ENCODE measurements at regions not wholly inside any gene's neighbourhood (a gene's known extent, or its start where the extent isn't known, plus 50 kb on each side); places are given as distances from the start of the nearest gene placed in this dataset.
"Not testable (repeated sequence)": the region's sequence is repeated elsewhere in the genome, so short reads cannot be mapped to it uniquely, and the experiment has no call there.

- Mint-ChIP-seq H3K4me3 (no peak overlapping the region), H3K27me3 (peaks cover 7% of the 10 kb centered on the region), H3K4me1 (no peaks in the 10 kb centered on the region), H3K9me3 (peaks cover 0 to 7% of the 10 kb centered on the region in 2 donors), H3K27ac (no peak overlapping the region)
- ATAC-seq (no peak), DNase-seq (no peak)
These were observed 88.0 kb upstream of the ELMO1 start for GRCh38 chr7:37536706-37537105.

DNA sequence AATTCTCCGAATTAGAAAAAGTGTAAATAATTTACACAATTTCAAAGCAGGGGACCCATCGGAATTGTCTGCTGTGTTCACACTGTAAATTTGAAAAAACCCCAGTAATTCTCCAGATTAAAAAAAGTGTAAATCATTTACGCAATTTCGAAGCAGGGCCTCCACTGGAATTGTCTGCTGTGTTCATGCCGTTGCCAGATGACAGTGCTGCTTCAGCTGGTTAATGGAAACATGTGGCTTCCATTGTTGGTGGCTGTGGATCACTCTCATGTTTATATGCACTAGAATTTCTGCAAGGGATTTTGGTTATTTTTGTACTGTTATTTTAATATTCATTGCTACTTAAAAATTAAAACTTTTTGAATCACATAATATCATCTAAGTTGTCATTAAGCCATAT, 88.8 kb upstream of the ELMO1 start:
- Mint-ChIP-seq H3K27me3 (peaks cover 7% of the 10 kb centered on the region), H3K9me3 (peaks cover 0 to 7% of the 10 kb centered on the region in 2 donors), H3K4me3 (no peak overlapping the region), H3K27ac (no peak overlapping the region), H3K4me1 (no peaks in the 10 kb centered on the region)
- no peak for DNase-seq
- no peak for ATAC-seq

- ATAC-seq = no peak
These were observed 90.3 kb upstream of the ELMO1 start for GRCh38 chr7:37538945-37539344.

GRCh38 chr7:37540917-37541316, 92.3 kb upstream of the ELMO1 start:
- Mint-ChIP-seq H3K4me3 (no peak overlapping the region), H3K27me3 (peaks cover 7% of the 10 kb centered on the region), H3K4me1 (no peaks in the 10 kb centered on the region), H3K9me3 (no peaks in the 10 kb centered on the region), H3K27ac (no peak overlapping the region)
- no peak for ATAC-seq
- no peak for DNase-seq

More at GRCh38 chr7:37538945-37539344, 90.3 kb upstream of the ELMO1 start:
- Mint-ChIP-seq H3K27ac (no peak overlapping the region), H3K4me1 (no peaks in the 10 kb centered on the region), H3K9me3 (no peaks in the 10 kb centered on the region), H3K27me3 (no peaks in the 10 kb centered on the region), H3K4me3 (no peak overlapping the region)
- DNase-seq = no peak

GRCh38 chr7:37541810-37542443, 93.3 kb upstream of the ELMO1 start:
- no peaks in the 10 kb centered on the region for H3K4me1 Mint-ChIP-seq
- H3K4me3 Mint-ChIP-seq = no peak overlapping the region
- ATAC-seq (no peak), DNase-seq (no peak)
- H3K27me3 Mint-ChIP-seq = peaks cover 7% of the 10 kb centered on the region
- no peak overlapping the region for H3K27ac Mint-ChIP-seq
- no peaks in the 10 kb centered on the region for H3K9me3 Mint-ChIP-seq

DNA sequence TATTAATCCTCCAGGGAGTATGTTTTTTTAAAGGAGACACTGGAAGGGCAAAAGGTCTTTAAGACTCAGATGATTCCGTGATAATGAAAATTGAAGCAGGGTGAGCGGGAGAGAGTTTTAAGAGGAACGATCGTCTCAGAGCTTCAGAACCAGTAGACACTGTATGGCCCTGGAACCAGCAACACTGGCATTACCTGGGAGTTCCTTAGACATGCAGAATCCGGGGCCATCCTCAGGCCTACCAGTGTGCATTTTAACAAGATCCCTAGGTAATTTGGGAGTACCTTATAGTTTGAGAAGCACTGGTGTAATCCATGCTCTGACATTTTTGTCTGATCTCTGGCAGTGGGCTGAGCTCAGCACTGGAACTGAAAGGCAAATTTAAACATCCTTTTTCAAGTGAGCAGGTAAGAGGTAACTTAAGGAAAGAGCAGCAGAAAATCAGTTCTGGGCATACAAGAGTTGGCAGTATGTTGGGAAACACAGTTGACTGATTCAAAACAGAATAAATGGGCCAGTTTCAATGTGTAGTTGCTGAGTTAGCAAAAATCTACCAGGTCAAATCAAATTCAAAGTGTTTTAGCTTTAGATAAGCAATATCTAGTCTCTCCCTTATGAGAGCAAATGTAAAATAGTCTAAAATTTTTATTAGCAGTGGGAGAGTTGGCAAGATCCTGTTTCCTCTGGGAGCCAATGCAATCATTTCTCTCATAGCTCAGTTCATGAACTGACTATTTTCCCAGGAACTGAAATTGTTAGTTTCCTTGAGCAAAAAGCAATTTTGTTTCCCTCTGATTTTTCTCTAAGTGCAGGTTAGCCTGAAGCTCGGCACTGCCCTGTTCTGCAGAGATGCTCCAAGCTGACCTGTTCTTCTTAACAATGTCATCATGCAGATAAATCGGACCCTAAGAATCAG, 97.2 kb upstream of the ELMO1 start:
- no peak for ATAC-seq
- Mint-ChIP-seq H3K4me3 (no peak overlapping the region), H3K27me3 (peaks cover 7% of the 10 kb centered on the region), H3K9me3 (no peaks in the 10 kb centered on the region), H3K4me1 (no peaks in the 10 kb centered on the region), H3K27ac (no peak overlapping the region)
- DNase-seq = no peak

DNA sequence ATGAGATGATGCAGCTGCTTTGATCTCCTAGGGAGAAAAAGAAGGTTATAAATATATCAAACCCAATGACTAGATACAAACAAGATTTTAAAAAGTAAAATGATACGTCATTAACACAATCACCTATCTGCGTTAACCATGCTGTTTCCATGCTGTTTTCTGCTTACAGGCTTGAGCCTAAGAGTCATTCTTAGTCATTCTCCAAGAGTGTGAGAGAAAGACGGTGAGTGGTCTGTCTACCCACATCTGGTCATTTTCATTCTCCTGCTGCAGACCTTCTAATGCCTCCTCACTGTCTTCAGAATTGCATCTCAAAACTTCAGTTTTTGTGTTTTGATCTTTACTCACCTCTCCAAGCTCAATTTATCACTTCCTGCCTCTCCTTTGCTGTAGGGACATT, 98.0 kb upstream of the ELMO1 start:
- Mint-ChIP-seq H3K4me1 (no peaks in the 10 kb centered on the region), H3K9me3 (no peaks in the 10 kb centered on the region), H3K4me3 (no peak overlapping the region), H3K27me3 (peaks cover 15% of the 10 kb centered on the region), H3K27ac (no peak overlapping the region)
- ATAC-seq (no peak), DNase-seq (no peak)

GRCh38 chr7:37549076-37549931, 100.6 kb upstream of the ELMO1 start:
- Mint-ChIP-seq H3K4me1 (no peaks in the 10 kb centered on the region), H3K27ac (no peak overlapping the region), H3K27me3 (peaks cover 25% of the 10 kb centered on the region), H3K9me3 (no peaks in the 10 kb centered on the region), H3K4me3 (no peak overlapping the region)
- no peak for ATAC-seq
- no peak for DNase-seq

GRCh38 chr7:37550426-37550825, 101.8 kb upstream of the ELMO1 start:
- no peaks in the 10 kb centered on the region for H3K9me3 Mint-ChIP-seq
- peaks cover 22% of the 10 kb centered on the region for H3K27me3 Mint-ChIP-seq
- H3K4me1 Mint-ChIP-seq = no peaks in the 10 kb centered on the region
- no peak overlapping the region for H3K4me3 Mint-ChIP-seq
- DNase-seq = no peak
- no peak for ATAC-seq
- no peak overlapping the region for H3K27ac Mint-ChIP-seq

DNA sequence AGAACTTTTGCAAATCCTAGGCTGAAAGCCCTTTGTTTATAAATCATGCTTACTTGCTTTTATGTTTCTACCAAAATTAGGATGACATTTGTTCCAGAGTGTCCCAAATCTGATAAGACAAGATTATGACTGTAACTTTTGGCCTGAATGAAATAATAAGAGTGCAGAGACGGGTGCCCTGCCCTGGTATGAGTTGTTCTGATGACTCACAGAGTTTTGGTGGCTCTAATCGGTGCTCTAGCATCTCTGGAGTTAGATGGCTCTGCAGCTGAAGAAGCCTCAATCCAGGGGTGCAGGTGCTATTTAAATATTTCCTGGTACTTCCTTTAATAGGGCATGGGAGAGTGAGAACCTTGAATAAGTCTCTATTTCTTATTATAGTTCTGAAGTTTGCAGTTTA, 102.2 kb upstream of the ELMO1 start:
- no peak for ATAC-seq
- Mint-ChIP-seq H3K27ac (no peak overlapping the region), H3K4me1 (no peaks in the 10 kb centered on the region), H3K9me3 (no peaks in the 10 kb centered on the region), H3K4me3 (no peak overlapping the region), H3K27me3 (peaks cover 18% of the 10 kb centered on the region)
- DNase-seq = no peak

DNA sequence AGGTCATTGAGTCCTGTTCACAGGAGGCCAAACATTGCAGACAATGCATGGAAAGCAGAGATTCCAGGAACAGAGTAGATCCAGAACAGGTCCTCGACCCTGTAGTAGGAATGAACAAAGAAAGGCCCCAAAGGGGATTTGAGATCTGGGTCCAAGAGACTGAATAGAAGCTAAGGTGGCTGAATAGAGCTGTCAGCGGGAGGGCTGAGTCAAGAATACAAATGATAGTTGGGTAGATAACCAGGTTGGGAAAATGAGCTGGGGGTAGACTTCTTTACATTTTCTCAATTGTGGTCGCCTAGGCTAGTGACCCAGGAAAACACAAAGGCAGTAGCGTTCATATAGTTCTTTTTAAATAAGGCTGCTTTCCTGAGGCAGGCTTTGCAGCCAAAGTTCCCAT, 103.4 kb upstream of the ELMO1 start:
- H3K9me3 Mint-ChIP-seq = no peaks in the 10 kb centered on the region
- no peaks in the 10 kb centered on the region for H3K4me1 Mint-ChIP-seq
- peaks cover 18% of the 10 kb centered on the region for H3K27me3 Mint-ChIP-seq
- no peak for ATAC-seq
- H3K4me3 Mint-ChIP-seq = no peak overlapping the region
- H3K27ac Mint-ChIP-seq = no peak overlapping the region
- no peak for DNase-seq

GRCh38 chr7:37552439-37552838, 103.8 kb upstream of the ELMO1 start:
- peaks cover 18% of the 10 kb centered on the region for H3K27me3 Mint-ChIP-seq
- not testable (repeated sequence) for H3K27ac Mint-ChIP-seq

GRCh38 chr7:37555528-37555927, 106.9 kb upstream of the ELMO1 start:
- Mint-ChIP-seq H3K9me3 (no peaks in the 10 kb centered on the region), H3K4me1 (no peaks in the 10 kb centered on the region), H3K4me3 (no peak overlapping the region), H3K27me3 (peaks cover 18% of the 10 kb centered on the region), H3K27ac (no peak overlapping the region)
- DNase-seq (no peak), ATAC-seq (no peak)

More at GRCh38 chr7:37552439-37552838, 103.8 kb upstream of the ELMO1 start:
- not testable (repeated sequence) for DNase-seq, H3K9me3 Mint-ChIP-seq, H3K4me1 Mint-ChIP-seq, H3K4me3 Mint-ChIP-seq, ATAC-seq

DNA sequence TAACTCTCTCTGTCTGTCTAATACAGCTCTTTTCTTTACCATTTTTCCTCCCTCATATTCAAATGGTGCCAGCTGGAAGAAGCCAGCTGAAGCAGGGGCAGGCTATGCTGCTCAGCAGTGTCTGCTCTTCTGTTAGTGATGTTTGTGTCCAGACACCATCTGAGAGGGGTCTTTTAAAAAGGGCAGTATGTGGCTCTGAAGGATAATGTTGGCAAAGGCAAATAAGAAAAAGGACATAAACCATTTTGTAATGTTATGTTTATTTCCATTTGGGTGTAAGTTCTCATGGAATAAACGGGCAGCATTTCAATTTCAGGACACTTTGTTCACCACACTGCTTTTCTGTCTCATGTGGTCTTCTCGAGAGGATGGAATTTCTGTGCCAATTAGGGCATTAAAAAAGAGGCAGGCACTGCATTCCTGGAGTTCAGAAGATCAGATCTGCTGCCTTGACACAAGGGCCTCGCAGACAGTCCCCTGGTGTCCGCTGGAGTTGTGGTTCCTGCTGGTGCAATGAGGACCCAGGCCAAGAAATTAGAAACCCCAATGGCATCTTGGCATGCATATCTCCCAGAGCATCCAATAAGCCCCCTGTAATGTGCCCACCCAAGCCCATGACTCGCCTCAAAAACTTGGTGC, 109.0 kb upstream of the ELMO1 start:
- no peaks in the 10 kb centered on the region for H3K27me3 Mint-ChIP-seq
- no peaks in the 10 kb centered on the region for H3K9me3 Mint-ChIP-seq
- ATAC-seq (no peak), DNase-seq (no peak)
- H3K4me1 Mint-ChIP-seq = no peaks in the 10 kb centered on the region
- no peak overlapping the region for H3K27ac Mint-ChIP-seq
- no peak overlapping the region for H3K4me3 Mint-ChIP-seq

- no peaks in the 10 kb centered on the region for H3K9me3 Mint-ChIP-seq
- H3K27me3 Mint-ChIP-seq = peaks cover 5% of the 10 kb centered on the region
- DNase-seq = no peak
- H3K4me1 Mint-ChIP-seq = no peaks in the 10 kb centered on the region
- no peak for ATAC-seq
- no peak overlapping the region for H3K27ac Mint-ChIP-seq
- no peak overlapping the region for H3K4me3 Mint-ChIP-seq
These were observed 109.8 kb upstream of the ELMO1 start for GRCh38 chr7:37558320-37559096.

Data from stimulated activated naive CD8-positive, alpha-beta T cell treated with anti-CD3 and anti-CD28 coated beads, Interleukin-15, amount 100 ng/mL, for 72 hours (primary cell).